PC-3 (cell line): ENCODE measurements at regions not wholly inside any gene's neighbourhood (a gene's known extent, or its start where the extent isn't known, plus 50 kb on each side); places are given as distances from the start of the nearest gene placed in this dataset.

Experiments
- CTCF ChIP-seq: fragments of 300-600 bp; sonication (generic); conservative IDR thresholded peaks from 2 replicates; pipeline ENCODE4 v1.5.1; 2017; ENCODE audit warnings: antibody characterized with exemption, low read depth, mild to moderate bottlenecking, low read length
- EZH2 ChIP-seq: fragments of 300-600 bp; sonication (generic); IDR thresholded peaks from one replicate; pipeline ENCODE4 v1.6.1; 2017; ENCODE audit warnings: antibody characterized with exemption, mild to moderate bottlenecking, low read length; ENCODE audit not compliant: unreplicated experiment
- EZH2phosphoT487 ChIP-seq: fragments of 300-600 bp; sonication (generic); IDR thresholded peaks from 2 replicates; pipeline ENCODE4 v1.6.1; 2018; ENCODE audit warnings: mild to moderate bottlenecking, antibody characterized with exemption, low read length, borderline replicate concordance

DNA sequence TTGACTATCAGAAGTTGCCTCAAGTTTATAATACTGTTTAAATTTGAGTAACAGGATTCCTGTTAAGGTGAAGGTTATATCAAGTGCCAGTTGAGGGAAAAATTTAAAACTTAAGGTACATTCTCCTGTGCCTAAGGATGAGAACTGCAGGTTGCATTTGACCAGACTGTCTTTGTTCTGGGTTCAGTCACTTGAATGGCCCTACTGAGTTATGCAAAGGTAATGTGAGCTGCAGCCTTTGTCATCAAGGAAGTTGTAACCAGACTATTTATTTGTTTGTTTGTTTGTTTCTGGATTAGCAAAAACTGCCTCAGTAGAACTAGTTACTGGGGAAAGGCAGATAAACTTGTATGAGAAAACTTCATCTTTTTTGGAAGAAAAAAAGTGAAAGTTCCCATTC, 131.9 kb downstream of the ATOH1 start:
- TF ChIP-seq CTCF: no peak
- no peak for TF ChIP-seq EZH2phosphoT487
- no peak for TF ChIP-seq EZH2
